ENCODE measurements at regions not wholly inside any gene's neighbourhood (a gene's known extent, or its start where the extent isn't known, plus 50 kb on each side); places are given as distances from the start of the nearest gene placed in this dataset.

GRCh38 chr3:195001961-195002861 lies 268.7 kb downstream of the XXYLT1 start:
- ChIA-PET POLR2A (no interaction called here), CTCF (interaction anchor here (0.5 to 1.5 kb wide), 3 partner anchors 105 to 422 kb away, joined by 3 to 5 read pairs (median 3); no protein-coding TSS in a partner anchor)
- TF ChIP-seq BHLHE40 (IDR thresholded peaks at IDR 0.05; ENCODE audit: borderline replicate concordance) (no peak), HDGF (IDR thresholded peaks at IDR 0.05; ENCODE audit: borderline replicate concordance) (no peak), ELF4 (IDR thresholded peaks at IDR 0.05) (no peak), ZNF384 (IDR thresholded peaks at IDR 0.05) (no peak), CTBP1 (IDR thresholded peaks at IDR 0.05; ENCODE audit: borderline replicate concordance) (no peak), PKNOX1 (IDR thresholded peaks at IDR 0.05) (no peak), FOXM1 (IDR thresholded peaks at IDR 0.05; ENCODE audit: borderline replicate concordance) (no peak), LEF1 (IDR thresholded peaks at IDR 0.05; ENCODE audit: borderline replicate concordance) (no peak), FOXA1 (IDR thresholded peaks at IDR 0.05) (no peak), SUZ12 (IDR thresholded peaks at IDR 0.05) (no peak), TARDBP (IDR thresholded peaks at IDR 0.05) (no peak), NFRKB (IDR thresholded peaks at IDR 0.05) (no peak), SP1 (IDR thresholded peaks at IDR 0.05) (no peak)
- DNase-seq (ENCODE audit: extremely low spot score) = peak; percentile 61

DNA sequence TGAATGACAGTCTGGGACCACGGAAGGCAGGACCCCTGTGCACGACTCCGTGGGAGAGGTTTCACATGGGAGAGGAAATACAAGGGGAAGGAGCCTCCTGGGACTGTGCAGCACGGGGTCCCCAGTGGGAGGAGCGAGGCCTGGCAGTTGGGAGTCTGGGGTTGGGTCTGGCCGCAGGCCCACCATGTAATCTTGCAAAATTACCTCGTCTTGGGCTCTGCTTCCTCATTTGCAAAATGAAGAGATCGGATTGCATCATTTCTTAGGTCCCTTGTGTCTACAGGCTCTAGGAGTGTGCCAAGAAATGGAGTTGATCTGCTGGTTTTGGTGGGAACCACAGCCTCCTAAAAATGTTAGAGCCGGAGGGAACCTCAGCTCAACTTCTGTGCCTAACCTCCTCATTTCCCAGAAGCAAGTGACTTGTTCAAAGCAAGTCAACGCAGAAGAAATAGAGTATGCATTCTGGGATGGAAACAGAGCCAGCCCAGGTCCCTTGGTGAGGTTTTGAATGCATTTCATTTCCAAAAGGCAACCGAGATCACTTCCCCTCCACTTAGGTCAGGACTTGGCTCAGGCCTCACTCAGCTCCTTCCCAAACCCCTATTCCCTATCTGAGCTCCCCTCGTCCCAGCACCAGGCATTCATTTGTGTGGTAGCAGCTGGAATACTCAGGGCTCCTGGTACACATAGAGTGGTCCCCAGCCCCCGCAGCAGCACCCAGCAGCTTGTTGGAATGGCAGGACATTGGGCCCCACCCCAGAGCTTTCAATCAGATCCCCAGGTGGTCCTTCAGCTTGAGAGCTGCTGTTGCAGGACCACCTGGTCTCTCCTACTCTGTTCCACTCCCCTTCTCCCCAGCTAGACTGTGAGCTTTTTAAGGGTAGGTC lies 267.7 kb downstream of the XXYLT1 start:
- no peak for DNase-seq (ENCODE audit: extremely low spot score)
- TF ChIP-seq SUZ12 (IDR thresholded peaks at IDR 0.05) (no peak), PKNOX1 (IDR thresholded peaks at IDR 0.05) (no peak), FOXA1 (IDR thresholded peaks at IDR 0.05) (no peak), CTBP1 (IDR thresholded peaks at IDR 0.05; ENCODE audit: borderline replicate concordance) (no peak), L3MBTL2 (conservative IDR thresholded peaks at IDR 0.05) (no peak; the same call in 1 of the 2 replicates), HDGF (IDR thresholded peaks at IDR 0.05; ENCODE audit: borderline replicate concordance) (no peak), LEF1 (IDR thresholded peaks at IDR 0.05; ENCODE audit: borderline replicate concordance) (no peak), TARDBP (IDR thresholded peaks at IDR 0.05) (no peak), ELF4 (IDR thresholded peaks at IDR 0.05) (no peak), FOXK2 (IDR thresholded peaks at IDR 0.05) (no peak), BHLHE40 (IDR thresholded peaks at IDR 0.05; ENCODE audit: borderline replicate concordance) (no peak), ARNT (IDR thresholded peaks at IDR 0.05) (no peak), SP1 (IDR thresholded peaks at IDR 0.05) (no peak), NFRKB (IDR thresholded peaks at IDR 0.05) (no peak), FOXM1 (IDR thresholded peaks at IDR 0.05; ENCODE audit: borderline replicate concordance) (no peak)
- ChIA-PET POLR2A (no interaction called here), CTCF (interaction anchor here (0.6 to 1.5 kb wide), 2 partner anchors 104 to 508 kb away, joined by 3 to 5 read pairs; no protein-coding TSS in a partner anchor)

DNA sequence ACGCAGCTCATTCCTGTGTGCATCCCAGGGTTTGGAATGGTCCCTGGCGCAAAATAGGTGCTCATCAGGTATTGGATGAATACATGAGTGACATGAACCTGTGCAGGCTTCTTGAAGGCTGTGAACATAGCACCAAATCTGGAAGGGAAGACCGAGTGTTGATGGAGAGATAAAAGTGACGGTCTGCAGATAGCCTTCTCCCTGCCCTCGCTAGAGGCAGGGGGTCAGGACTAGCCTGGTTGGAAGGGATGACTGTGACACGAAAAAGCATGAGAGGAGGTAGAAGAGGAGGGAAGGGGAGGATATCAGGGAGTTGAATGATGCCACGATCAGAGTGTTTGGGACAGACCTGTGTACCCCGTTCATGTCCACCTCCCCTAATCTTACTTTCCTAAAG lies 267.1 kb downstream of the XXYLT1 start:
- TF ChIP-seq TARDBP (IDR thresholded peaks at IDR 0.05) (no peak), BHLHE40 (IDR thresholded peaks at IDR 0.05; ENCODE audit: borderline replicate concordance) (no peak), ARNT (IDR thresholded peaks at IDR 0.05) (no peak), FOXK2 (IDR thresholded peaks at IDR 0.05) (no peak), L3MBTL2 (conservative IDR thresholded peaks at IDR 0.05) (no peak), SUZ12 (IDR thresholded peaks at IDR 0.05) (no peak), ZNF384 (IDR thresholded peaks at IDR 0.05) (no peak), HDGF (IDR thresholded peaks at IDR 0.05; ENCODE audit: borderline replicate concordance) (no peak), LEF1 (IDR thresholded peaks at IDR 0.05; ENCODE audit: borderline replicate concordance) (no peak), PKNOX1 (IDR thresholded peaks at IDR 0.05) (no peak)
- CTCF ChIA-PET = no interaction called here
- DNase-seq (ENCODE audit: extremely low spot score) = no peak
- POLR2A ChIA-PET = no interaction called here

- TF ChIP-seq SP1 (IDR thresholded peaks at IDR 0.05) = no peak
- no peak for TF ChIP-seq LEF1 (IDR thresholded peaks at IDR 0.05; ENCODE audit: borderline replicate concordance)
- TF ChIP-seq L3MBTL2 (conservative IDR thresholded peaks at IDR 0.05) = no peak
- no peak for TF ChIP-seq PKNOX1 (IDR thresholded peaks at IDR 0.05)
- no peak for TF ChIP-seq ARNT (IDR thresholded peaks at IDR 0.05)
- no peak for TF ChIP-seq HDGF (IDR thresholded peaks at IDR 0.05; ENCODE audit: borderline replicate concordance)
- no peak for TF ChIP-seq TARDBP (IDR thresholded peaks at IDR 0.05)
- no peak for TF ChIP-seq ZNF384 (IDR thresholded peaks at IDR 0.05)
- no peak for TF ChIP-seq BHLHE40 (IDR thresholded peaks at IDR 0.05; ENCODE audit: borderline replicate concordance)
- TF ChIP-seq FOXK2 (IDR thresholded peaks at IDR 0.05) = no peak
- no peak for TF ChIP-seq SUZ12 (IDR thresholded peaks at IDR 0.05)
- TF ChIP-seq FOXA1 (IDR thresholded peaks at IDR 0.05) = no peak
- no peak for TF ChIP-seq NFRKB (IDR thresholded peaks at IDR 0.05)
- TF ChIP-seq FOXM1 (IDR thresholded peaks at IDR 0.05; ENCODE audit: borderline replicate concordance) = no peak
- no peak for TF ChIP-seq ELF4 (IDR thresholded peaks at IDR 0.05)
- TF ChIP-seq CTBP1 (IDR thresholded peaks at IDR 0.05; ENCODE audit: borderline replicate concordance) = no peak
- POLR2A ChIA-PET = no interaction called here
- CTCF ChIA-PET = no interaction called here
- DNase-seq (ENCODE audit: extremely low spot score) = no peak
Measured at GRCh38 chr3:195004512-195005250, 266.3 kb downstream of the XXYLT1 start.
